ENCODE measurements at regions not wholly inside any gene's neighbourhood (a gene's known extent, or its start where the extent isn't known, plus 50 kb on each side); places are given as distances from the start of the nearest gene placed in this dataset.

DNA sequence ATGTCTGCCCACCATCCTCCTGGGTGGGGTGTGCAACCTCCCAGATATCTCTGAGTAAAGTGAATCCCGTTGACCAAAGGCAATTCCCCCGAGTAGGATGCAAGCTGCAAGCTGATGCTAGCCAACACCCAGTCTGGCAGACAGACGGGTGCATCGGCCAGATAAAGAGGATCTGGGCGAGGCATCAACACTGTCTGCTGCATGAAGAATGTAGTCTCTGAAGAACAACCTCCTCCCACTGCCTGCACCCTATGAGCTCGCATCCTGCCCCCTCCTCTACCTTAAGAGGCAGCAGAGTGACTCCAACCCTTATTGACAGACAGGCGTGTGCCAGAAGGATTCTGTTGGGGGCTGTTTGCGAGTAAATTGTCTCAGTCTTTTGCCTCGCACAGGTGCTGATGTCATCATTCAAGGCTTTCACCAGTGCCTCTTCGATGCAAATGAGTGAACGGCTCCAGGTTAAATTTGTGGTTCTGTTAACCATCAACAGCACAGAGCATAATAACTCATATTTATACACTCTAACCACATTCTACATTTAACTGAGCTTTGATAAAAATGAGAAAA lies 546.9 kb downstream of the BCOR start:
- no peak for DNase-seq (ENCODE audit: low read depth, low spot score)
- H3K27ac ChIP-seq, result no peak overlapping the region

DNA sequence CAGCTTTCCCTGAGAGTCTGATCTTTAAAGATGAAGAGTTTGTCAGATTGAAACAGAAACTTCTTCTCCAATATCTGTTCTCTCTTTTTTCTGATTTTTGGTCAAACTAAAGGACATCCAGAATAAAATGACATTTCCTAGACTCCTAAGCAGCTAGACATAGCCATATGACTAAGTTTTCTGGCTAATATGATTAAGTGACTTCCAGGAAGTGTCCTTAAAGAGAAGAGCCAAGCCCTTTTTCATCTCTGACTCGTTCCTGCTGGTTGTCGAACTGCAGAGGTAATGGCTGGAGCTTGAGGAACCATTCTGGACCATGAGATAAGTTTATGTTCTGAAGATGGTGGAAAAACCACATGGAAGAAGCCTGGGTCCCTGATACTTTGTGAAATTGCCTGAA lies 546.0 kb downstream of the BCOR start:
- DNase-seq (ENCODE audit: low read depth, low spot score), result no peak
- H3K27ac ChIP-seq, result no peak overlapping the region

DNA sequence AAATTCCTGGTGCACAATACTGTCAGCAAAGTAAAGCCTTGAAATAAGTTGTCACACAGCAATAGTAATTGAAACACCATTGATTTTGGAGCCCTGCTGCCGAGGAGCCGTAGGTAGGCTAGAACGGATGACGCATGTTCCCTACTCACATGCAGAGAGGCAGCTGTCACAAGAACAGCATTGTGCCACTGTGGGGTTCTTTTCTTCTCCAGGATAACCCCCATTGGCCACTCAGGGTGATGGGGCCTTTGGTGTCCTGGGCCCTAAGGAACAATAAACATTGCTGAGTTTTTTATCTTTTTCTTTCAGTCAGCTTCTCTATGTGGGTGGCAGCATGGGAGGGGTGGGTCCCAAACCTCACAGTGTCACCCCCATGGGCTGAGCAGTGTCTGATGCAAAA lies 542.3 kb downstream of the BCOR start:
- DNase-seq (ENCODE audit: low read depth, low spot score), result no peak
- no peak overlapping the region for H3K27ac ChIP-seq

DNA sequence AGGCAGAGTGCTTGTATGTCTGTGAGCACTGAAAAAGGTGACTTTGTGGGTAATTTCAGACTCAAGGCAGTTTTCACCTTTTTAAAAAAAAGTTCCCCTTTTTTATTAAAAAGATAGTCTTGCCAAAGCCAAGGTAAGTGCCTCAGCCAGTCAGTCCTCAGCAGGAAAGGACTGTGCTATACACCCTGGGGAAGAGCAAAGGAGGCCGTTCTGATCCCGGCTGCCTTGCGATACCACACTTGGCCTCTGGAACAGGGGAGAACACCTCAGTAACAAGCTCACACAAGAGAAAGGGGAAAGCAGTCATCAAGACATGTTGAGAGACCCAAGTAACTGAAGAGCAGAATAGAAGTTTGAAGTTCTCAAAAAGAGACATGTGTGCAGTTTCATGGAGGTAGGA lies 541.7 kb downstream of the BCOR start:
- no peak for DNase-seq (ENCODE audit: low read depth, low spot score)
- H3K27ac ChIP-seq, result no peak overlapping the region

DNA sequence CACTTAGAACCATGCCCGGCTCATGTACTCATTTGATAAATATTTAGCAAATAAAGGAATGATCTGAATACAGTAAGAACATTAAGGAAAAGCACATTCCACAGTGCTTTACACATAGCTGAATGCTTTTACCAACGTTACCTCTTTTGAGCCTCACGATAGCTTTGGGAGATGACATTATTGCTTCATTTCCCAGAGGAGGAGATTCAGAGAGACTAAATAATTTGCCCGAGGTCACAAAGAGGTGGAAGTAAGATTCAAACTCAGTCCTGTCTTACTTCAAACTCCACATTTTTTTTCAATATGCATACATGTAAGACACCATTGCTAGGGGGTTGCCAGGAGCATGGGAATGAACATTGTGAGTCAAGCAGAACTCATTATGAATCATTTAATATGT lies 538.5 kb downstream of the BCOR start:
- H3K27ac ChIP-seq, result peak overlapping the region; percentile 51
- DNase-seq (ENCODE audit: low read depth, low spot score), result peak; percentile 46

DNA sequence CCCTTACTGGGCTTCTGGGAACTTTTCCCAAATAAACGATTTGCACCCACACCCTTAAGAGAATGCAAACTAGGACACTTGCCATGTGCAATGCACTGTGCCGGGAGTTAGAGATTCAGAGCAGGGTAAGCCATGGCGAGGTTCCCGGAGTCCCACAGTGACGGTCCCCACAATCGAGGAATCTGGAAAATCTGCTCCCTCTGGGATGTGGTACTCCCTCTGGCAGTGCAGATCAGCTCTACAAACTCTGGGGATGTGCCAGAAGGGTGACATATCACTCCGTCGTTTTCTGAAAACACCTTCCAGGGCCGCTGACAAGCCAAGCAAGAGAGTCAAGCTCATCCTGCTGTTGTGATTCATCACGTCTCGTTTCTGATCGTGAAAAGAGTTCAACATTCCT lies 537.5 kb downstream of the BCOR start:
- DNase-seq (ENCODE audit: low read depth, low spot score), result no peak
- H3K27ac ChIP-seq, result no peak overlapping the region

DNA sequence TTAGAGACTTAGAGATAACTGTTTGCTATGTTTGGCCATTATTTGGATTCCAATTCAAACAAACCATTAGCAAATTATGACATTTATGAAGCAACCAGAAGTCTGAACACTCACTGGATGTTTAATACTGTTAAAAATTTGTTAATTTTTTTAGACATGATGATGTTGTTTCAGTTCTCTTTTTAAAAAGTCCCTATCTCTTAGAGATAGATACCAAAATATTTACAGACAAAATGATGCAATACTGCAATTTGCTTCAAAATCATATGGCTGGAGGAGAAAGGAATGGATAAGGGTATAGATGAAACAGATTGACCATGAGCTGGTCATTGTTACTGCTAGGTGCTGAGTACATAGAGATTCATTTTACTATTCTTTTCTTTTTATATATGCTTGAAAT lies 534.6 kb downstream of the BCOR start:
- DNase-seq (ENCODE audit: low read depth, low spot score), result no peak
- no peak overlapping the region for H3K27ac ChIP-seq

DNA sequence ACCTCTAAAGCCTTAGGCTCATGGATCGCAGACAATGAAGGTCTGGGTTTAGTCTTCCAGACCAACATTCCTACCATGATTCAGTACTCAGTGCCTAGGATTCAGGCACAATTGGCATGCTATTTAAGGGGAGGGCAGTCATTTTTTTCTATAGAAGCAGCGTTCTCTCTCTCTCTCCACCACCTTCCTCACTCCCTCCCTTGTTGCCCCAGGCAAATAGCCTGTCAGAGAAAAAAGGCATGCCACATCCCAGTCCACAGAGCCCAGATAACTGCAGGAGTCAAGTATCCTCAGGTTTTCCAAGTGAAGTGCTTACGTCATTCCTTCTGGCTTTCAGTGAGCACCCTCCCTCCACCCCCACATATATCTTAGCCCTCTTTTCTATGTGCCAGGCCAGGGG lies 533.0 kb downstream of the BCOR start:
- no peak overlapping the region for H3K27ac ChIP-seq
- no peak for DNase-seq (ENCODE audit: low read depth, low spot score)

DNA sequence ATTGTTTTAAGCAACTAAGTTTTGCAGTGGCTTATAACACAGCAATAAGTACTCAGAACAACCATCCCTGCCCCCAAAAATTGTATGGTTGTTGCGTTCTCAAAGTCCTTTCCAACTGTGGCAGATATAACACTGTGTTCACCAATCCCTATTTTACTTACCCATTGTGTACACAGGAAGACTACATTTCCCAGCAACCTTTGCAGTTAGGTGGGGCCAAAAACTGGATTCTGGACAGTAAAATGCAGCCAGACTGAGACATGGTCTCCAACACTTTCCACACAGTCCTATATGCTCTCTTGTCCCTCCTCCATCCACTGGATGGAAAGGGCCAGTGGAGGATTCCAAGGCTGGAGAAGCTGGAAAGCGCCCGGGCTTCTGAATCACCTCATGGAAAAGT lies 523.6 kb downstream of the BCOR start:
- H3K27ac ChIP-seq, result no peak overlapping the region

DNA sequence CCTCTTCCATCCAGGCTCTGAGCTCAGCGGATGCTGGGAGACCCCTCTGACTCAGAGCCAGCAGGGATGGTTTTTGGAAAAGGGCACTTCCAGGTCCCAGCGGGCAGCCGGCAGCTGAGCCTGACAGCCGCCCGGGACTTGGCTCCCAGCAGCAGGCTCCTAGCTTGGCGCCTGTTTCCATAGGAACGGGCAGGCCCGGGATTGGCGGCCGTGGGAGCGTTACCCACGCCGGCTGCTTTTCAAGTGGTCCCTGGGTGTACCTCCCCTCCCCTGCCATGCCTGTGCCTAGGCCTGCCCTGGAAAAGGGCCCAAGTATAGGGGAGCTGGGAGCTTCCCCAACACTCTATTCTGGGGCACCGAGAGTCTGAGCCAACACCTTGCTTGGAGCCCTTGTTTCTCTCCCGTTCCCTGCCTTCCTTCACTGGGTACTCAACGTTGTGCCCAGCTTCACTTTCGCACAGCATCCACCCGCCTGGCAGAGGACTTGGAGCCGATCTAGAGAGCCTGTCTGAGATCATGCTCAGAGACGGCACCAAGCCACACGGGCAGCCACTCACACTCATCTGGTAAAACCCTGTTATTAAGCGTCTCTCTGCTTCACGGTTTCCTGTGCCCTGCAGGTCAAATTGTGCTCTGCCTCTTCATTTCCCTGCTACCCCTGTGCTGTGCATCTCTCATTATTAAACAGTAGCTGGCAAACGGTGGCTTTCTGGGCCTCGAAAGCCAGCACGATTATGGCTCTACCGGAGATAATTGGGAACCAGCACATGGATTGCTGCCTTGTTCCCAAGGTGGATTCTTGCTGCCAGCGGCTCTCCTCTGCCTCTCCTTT lies 521.5 kb downstream of the BCOR start:
- no peak for DNase-seq (ENCODE audit: low read depth, low spot score)
- H3K27ac ChIP-seq, result no peak overlapping the region

More for the DNA sequence above, 523.6 kb downstream of the BCOR start:
- DNase-seq (ENCODE audit: low read depth, low spot score), result no peak

DNA sequence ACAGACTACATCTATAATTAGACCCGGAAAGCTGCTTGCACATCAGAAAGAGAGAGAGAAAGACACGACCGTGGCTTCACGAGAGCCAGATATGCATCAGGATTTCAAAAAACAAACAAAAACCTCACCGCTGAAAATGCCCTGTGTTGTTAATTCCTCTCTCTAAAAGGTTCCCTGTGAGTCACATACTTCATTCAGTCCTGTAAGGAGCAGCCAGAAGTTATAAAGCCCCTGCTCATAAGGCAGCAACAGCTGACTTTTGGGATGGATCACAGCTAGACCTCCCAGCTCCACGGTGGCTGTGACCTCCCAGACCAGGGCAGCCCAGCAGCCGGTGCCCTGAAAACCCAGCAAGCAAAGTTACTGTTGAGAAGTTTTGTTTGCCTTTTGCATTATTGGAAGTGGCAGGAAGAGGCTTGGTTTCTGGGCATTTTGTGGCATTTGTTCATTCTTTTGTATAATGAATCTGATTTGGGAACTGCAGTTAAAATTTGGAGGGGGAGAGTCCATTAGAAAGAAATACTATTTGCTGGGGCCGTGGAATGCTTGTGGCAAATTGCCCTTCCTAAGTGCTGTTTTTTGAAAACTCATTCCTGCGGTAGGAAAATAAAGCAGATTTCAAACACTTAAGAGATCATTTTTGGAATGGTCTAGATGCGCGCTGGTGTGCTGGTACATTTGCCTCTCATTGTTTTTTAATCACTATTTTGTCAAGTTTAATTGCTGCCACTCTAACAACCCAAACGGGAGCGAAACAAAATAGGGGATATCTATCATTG lies 520.4 kb downstream of the BCOR start:
- no peak for DNase-seq (ENCODE audit: low read depth, low spot score)
- no peak overlapping the region for H3K27ac ChIP-seq

DNA sequence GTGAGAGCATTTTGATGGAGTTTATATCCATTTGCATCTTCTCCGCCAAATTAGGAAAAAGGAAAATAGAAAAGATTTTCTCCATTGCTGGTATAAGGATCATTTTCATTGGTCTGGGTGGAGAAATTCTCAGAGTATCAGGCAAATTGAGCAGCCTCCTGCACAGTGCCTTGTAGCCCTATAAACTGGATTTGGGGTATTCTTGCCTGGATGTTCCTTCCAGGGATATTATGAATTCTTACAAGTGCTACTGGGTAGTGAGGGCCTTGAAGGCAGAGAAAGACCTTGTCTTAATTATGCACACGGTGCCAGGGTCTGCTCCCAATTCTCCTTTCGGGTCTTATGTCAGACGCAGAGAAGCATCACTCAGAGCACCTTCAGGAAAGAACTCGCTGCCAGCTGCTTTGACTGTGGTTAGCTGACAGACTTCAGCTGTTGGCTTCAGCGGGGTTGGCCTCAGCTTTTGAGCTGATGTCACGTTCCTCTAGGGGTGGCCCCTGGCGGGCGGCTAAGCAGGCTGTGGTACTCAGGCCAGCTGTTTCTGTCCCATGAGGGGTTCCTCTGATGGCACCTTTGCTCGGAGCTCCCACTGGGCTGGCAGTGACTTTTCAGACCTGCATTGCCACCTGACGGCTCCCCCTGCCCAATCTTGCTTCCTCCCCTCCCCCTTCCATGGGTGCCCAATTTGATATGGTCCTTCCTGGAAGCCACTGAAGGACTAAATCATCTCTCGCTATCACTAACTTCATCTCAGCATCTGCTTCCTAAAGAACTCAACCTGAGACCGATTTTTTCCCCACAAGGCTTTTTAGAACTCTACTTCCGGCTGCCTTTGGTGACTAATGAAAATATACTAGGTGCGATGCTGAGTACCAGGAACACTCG lies 519.5 kb downstream of the BCOR start:
- no peak for DNase-seq (ENCODE audit: low read depth, low spot score)
- no peak overlapping the region for H3K27ac ChIP-seq

DNA sequence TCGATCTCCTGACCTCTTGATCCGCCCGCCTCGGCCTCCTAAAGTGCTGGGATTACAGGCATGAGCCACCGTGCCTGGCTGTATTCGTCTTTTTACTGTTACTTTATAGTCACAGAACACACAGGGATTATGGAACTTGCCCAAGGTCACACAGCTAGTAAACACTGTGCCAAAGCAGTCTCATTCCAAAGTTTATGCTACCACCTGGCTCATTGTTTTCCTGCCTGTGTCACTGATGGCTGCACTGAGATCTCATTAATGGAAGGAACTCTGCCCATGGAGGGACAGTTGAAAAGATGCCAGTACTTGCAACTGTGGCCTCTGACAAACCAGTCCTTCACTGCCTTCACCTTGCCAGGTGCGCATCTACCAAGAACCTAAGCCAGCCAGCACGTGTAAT lies 517.7 kb downstream of the BCOR start:
- no peak overlapping the region for H3K27ac ChIP-seq
- no peak for DNase-seq (ENCODE audit: low read depth, low spot score)

DNA sequence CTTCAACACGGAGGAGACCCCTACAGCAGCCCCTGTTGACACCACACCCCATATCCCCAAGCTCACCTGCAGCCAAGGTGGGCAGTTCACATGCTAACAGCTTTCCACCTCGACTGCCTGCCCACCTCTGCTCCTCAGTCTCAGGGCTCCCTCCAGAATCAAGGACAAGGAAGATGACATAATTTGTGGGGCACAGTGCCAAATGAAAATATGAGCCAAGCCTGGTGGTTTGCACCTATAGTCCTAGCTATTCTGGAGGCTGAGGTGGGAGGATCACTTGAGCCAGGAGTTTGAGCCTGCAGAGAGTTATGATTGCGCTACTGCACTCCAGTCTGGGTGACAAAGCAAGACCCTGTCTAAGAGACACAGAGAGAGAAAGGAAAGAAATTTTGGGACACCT lies 516.3 kb downstream of the BCOR start:
- no peak for DNase-seq (ENCODE audit: low read depth, low spot score)
- no peak overlapping the region for H3K27ac ChIP-seq

DNA sequence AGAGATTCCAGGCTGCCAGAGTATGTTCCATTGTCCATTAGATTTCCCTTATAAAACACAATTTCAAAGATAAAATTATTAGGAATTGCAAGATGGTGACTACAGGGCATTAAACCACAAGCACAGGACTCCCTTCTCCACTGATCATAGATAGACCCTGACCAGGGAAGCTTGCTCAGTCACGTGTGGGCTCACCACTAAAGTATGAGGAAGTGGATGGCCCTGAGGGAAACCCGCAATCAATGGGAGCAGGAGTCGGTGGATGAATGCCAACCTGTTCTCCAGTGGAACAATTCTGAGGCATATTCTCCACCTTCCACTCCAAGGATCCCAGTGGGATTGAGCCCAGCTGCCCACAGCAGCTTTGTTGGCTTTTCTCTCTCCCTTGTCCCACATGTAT lies 515.7 kb downstream of the BCOR start:
- no peak overlapping the region for H3K27ac ChIP-seq
- DNase-seq (ENCODE audit: low read depth, low spot score), result no peak

DNA sequence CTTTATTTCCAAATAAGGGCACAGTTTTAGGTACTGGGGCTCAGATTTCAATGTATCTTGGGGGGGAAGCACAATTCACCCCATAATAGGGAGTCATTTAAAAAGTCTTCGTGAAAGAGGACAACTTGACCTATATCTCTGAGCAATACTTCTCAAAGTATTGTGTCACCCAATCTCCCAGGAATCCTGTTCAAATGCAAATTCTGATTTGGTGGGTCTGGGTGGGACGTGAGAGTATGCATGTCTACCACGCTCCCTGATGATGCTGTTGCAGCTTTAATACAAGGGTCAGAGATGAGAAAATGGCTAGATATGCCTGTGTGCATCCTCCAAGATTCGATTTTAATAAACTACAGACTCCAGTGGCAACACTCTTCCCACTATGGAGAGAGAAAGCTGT lies 514.8 kb downstream of the BCOR start:
- no peak overlapping the region for H3K27ac ChIP-seq
- no peak for DNase-seq (ENCODE audit: low read depth, low spot score)

DNA sequence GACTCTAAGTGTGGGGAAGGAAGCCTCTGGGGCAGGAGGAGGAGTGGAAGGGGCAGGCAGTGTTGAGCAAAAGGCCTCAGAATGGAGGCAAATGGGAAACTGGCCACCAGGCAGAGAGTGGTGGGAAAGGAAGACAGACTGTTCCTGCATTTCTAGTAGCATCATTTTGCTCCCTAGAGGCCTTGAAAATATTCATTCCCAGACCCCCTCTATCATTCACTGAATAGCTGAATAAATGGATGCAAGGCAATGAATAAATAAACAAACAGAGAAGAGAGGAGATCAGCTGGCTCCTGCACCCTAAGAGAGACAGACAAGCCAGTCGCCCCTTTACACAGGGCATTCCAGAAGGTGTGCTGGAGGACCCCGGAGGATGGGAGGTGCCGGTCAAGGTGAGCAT lies 511.9 kb downstream of the BCOR start:
- H3K27ac ChIP-seq, result no peak overlapping the region

DNA sequence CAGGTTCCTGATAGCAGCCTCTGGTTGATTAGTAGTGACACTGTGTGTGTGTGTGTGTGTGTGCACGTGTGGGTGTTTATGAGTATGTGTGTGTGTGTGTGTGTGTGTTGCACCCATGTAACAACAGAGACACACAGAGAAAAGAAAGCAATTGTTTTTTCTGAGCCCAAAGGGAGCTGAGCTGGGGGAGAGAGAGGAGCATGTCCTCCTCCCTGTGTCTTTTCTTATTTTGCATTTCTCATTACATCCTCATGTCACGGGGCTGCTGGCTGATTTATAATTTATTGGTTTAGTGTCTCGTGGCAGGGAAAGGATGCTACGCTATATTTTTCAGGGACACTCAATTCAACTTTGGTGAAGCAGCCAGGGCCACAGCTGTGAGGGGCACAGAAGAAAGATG lies 511.4 kb downstream of the BCOR start:
- H3K27ac ChIP-seq, result no peak overlapping the region

More for the DNA sequence above, 511.9 kb downstream of the BCOR start:
- DNase-seq (ENCODE audit: low read depth, low spot score), result no peak

DNA sequence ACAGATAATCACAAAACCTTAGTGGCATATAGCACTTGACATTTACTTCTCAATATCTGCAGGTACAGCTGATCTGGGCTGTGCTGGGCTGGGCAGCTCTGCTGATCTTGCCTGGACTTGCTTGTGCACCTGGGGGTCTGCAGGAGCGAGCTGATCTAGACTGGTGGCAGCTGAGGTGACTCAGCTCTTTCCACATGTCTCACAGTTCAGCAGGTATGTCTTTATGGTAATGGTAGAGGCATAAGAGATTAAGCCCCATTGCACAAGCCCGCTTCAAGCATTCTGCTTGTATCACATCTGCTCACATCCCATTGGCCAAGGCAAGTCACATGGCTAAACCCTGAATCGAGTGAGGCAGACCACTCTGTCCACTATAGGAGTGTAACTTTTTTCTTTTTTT lies 506.7 kb downstream of the BCOR start:
- no peak overlapping the region for H3K27ac ChIP-seq
- DNase-seq (ENCODE audit: low read depth, low spot score), result no peak

More for the DNA sequence above, 511.4 kb downstream of the BCOR start:
- DNase-seq (ENCODE audit: low read depth, low spot score), result no peak

DNA sequence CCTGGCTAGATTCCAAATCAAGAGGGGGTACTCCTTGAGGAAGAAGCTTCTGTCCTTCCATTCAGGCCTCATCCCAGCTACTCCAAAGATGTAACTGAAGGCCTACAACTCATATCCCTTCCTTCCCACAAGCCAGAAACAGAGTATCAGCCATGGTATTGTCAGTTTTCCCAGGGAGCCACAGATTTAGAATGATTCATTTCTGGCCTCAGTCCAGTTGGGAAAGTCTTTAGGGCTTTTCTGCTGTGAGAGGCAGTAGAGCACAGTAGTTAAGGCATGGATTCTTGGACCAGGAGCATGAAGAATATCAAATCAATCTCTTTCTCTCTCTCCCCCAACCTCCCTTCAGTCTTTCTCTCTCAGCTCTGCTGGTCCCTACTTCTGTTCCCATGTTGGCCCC lies 505.0 kb downstream of the BCOR start:
- no peak overlapping the region for H3K27ac ChIP-seq
- DNase-seq (ENCODE audit: low read depth, low spot score), result no peak
